M059J (cell line): ENCODE measurements at regions not wholly inside any gene's neighbourhood (a gene's known extent, or its start where the extent isn't known, plus 50 kb on each side); places are given as distances from the start of the nearest gene placed in this dataset.
A peak's percentile ranks its signal among the peaks of the same experiment; 100 is the strongest.

Source experiments
- DNase-seq: peaks from one replicate; pipeline ENCODE4 v3.0.0-alpha.2; 2012; ENCODE audit warnings: low read depth

DNA sequence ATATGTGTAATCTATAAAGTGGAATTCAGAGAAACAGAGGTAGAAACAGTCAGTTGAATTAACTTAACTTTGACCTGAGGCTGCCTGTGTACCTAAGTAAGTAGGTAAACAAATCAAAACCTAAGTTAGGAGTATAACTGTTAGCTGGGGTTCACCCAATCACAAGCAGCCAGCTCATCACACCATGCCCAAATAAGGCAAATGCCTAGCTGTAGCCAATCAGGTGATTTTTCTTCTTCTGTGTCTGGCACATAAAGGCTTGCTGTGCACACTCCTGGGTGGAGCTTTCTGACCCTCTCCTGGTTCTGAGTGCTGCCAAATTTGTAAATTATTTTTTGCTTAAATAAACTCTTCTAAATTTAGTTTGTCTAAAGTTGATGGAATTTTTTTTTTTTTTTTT lies 54.7 kb upstream of the TRIM39 start:
- no peak for DNase-seq

DNA sequence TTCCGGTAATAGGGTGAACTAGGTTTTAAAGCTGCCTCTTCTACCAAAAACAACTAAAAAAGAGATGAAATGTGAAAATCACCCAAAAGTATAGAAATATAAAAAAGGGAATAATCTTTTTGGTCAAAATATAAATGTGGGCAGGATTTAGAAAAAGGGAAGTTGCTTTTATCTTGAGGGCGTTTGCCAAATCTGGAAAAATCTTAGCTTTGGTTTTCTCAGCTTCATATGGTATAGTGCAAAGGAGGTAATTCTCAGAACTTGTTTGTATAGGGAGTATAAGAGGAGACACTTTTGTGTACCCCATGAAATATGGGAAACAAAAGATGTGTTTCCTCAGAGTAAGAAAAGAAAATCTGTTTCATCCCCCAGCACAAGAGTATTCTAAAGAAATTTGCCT lies 54.2 kb upstream of the TRIM26 start:
- no peak for DNase-seq

DNA sequence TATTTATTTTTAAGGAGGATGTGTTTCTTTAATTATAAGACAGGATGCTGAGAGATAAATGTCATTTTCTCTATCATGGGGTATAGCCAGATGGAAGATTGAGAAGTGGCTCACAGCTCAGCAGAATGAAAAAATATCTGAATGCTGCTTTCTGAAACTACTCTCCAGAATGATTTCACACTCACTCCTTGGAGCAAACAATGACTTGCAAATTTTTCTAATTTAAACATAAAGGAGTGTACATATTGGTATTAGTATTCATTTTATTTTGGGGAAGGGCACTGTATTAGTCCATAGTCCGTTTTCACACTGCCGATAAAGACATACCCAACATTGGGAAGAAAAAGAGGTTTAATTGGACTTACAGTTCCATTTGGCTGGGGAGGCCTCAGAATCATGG lies 52.4 kb upstream of the TRIM26 start:
- no peak for DNase-seq

DNA sequence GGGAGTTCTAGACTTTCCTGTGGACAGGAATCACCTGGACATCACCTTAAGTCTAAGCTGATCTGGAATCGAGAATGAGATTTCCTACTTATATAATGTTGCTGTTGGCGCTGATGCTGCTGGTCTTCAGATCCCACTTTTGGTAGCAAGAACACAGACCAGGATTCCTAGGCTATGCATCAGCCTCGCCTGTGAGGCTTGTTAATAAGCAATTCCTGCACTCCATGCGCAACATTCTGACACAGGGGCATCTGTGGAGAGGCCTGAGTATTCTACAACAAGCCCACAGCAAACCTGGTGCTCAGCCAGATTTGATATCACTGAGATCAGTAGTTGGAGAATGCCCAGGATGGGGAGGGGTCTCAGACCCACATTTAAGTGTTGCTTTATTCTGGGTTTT lies 52.0 kb upstream of the TRIM26 start:
- DNase-seq: no peak

DNA sequence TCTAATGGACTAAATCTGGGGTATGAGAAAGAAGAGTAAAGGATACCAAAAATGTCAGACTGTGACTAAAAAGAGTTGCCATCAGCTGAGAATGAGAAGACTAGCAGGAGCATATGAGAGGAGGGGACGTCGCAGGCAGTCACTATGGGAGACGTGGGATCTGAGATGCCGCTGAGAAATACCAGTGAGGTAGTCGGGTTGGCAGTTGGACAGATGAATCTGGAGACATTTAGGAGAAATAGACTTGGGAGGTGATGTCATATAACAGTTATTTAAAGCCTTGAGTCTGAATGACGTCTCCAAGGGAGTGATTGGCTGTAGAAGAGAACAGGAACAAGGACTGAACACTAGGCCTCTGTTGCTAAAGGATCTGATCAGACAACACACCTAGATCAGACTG lies 51.5 kb upstream of the TRIM26 start:
- peak; percentile 58 for DNase-seq

DNA sequence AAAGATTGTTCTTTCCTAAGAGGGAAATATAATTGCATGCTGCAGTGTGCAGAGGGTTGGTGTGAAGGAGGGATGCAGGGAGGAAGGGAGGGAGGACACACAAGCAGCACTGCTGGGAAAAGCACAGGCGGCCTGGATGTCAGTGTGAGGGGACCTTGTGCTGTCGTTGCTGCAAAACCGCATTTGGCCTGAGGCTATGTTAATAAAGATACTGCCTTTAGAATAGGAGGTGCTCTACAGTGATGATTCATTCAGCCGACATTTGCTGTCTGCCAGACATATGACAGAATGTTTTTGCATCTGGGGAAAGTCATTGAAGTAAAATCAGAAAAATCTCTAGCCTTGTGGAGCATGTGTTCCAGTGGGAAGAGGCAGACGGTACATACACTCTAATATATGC lies 50.5 kb upstream of the TRIM26 start:
- DNase-seq: peak; percentile 98
